ENCODE measurements at regions not wholly inside any gene's neighbourhood (a gene's known extent, or its start where the extent isn't known, plus 50 kb on each side); places are given as distances from the start of the nearest gene placed in this dataset.

- H4K20me1 ChIP-seq (ENCODE audit: insufficient read depth, low read length) = no peaks in the 10 kb centered on the region
- TF ChIP-seq ZNF124 (CRISPR knock-in tag; IDR thresholded peaks at IDR 0.05) (no peak), ZNF7 (CRISPR knock-in tag; IDR thresholded peaks at IDR 0.05) (no peak), ZBTB40 (IDR thresholded peaks at IDR 0.05) (no peak), ZBTB40 (CRISPR knock-in tag; IDR thresholded peaks at IDR 0.05) (no peak)
Observed at GRCh38 chr13:99629641-99630040, 128.4 kb downstream of the TM9SF2 start.

More at GRCh38 chr13:99629641-99630040, 128.4 kb downstream of the TM9SF2 start:
- H3K4me2 ChIP-seq (ENCODE audit: low read depth, low read length) = no peak overlapping the region
- no peak overlapping the region for H3K27ac ChIP-seq (ENCODE audit: extremely low read length, insufficient read depth, low read length)
- H3K4me3 ChIP-seq (replicated peaks in 1 of 3; ENCODE audit: insufficient read depth in 1 of 3, low read depth in 2 of 3, low read length in 3 of 3) = no peak overlapping the region
- no peaks in the 10 kb centered on the region for H3K9me3 ChIP-seq (ENCODE audit: low read length)
- no peaks in the 10 kb centered on the region for H3K79me2 ChIP-seq (ENCODE audit: insufficient read depth, low read length)
- no peaks in the 10 kb centered on the region for H3K27me3 ChIP-seq (ENCODE audit: control insufficient read depth in 1 of 2, insufficient read depth in 2 of 2, low read length in 2 of 2)
- ATAC-seq (peak; percentile 35; the same call in 1 of the 3 replicates), DNase-seq (ENCODE audit: low spot score) (no peak), FAIRE-seq (no peak)
- BruUV-seq (replicated peaks) = no TSS peak
- no peak overlapping the region for H3K9ac ChIP-seq (ENCODE audit: insufficient read depth, low read depth, low read length)
- peaks cover 15% of the 10 kb centered on the region for H3K4me1 ChIP-seq (ENCODE audit: insufficient read depth, low read length)
- 71% methylated on average over 5 of the region's 5 CpGs for WGBS (ENCODE audit: low lambda C conversion rate)
- H3K36me3 ChIP-seq (replicated peaks in 1 of 2; ENCODE audit: control insufficient read depth in 1 of 2, insufficient read depth in 2 of 2, low read length in 2 of 2) = no peaks in the 10 kb centered on the region
- intact Hi-C loops (cut with micrococcal nuclease; ENCODE audit: unreplicated experiment) = no loop called here
- POLR2A ChIA-PET = no interaction called here
- no peak overlapping the region for H2AFZ ChIP-seq (ENCODE audit: low read length)
- CTCF ChIA-PET (ENCODE audit: low intra/inter-chr PET ratio, low total read pairs) = no interaction called here
- in situ Hi-C loops (cut with HindIII; ENCODE audit: extremely low pct_ligation_motif_present, low pct_unique_long_range_greater_than_20kb) = no loop called here
